ENCODE measurements at regions not wholly inside any gene's neighbourhood (a gene's known extent, or its start where the extent isn't known, plus 50 kb on each side); places are given as distances from the start of the nearest gene placed in this dataset.
"Not testable (repeated sequence)": the region's sequence is repeated elsewhere in the genome, so short reads cannot be mapped to it uniquely, and the experiment has no call there.

GRCh38 chrX:44062840-44063239 lies 89.7 kb upstream of the NDP start:
- CTCF ChIA-PET: no interaction called here
- no peaks in the 10 kb centered on the region for H3K4me1 Mint-ChIP-seq (ENCODE audit: low read depth)
- no peaks in the 10 kb centered on the region for H3K9me3 Mint-ChIP-seq
- intact Hi-C loops (cut with micrococcal nuclease): no loop called here
- DNase-seq: no peak
- no peak overlapping the region for H3K27ac Mint-ChIP-seq
- H3K36me3 Mint-ChIP-seq (ENCODE audit: low read depth): no peaks in the 10 kb centered on the region
- no peaks in the 10 kb centered on the region for H3K27me3 Mint-ChIP-seq (ENCODE audit: low read depth)
- no peak overlapping the region for H3K4me3 Mint-ChIP-seq

- H3K27me3 Mint-ChIP-seq (ENCODE audit: low read depth): no peaks in the 10 kb centered on the region
- H3K9me3 Mint-ChIP-seq: no peaks in the 10 kb centered on the region
- DNase-seq: no peak
- CTCF ChIA-PET: no interaction called here
- no peaks in the 10 kb centered on the region for H3K4me1 Mint-ChIP-seq (ENCODE audit: low read depth)
- intact Hi-C loops (cut with micrococcal nuclease): no loop called here
- H3K4me3 Mint-ChIP-seq: no peak overlapping the region
- no peak overlapping the region for H3K27ac Mint-ChIP-seq
- H3K36me3 Mint-ChIP-seq (ENCODE audit: low read depth): no peaks in the 10 kb centered on the region
These were observed 88.9 kb upstream of the NDP start for GRCh38 chrX:44061968-44062614.

- H3K27me3 Mint-ChIP-seq (ENCODE audit: low read depth): no peaks in the 10 kb centered on the region
- H3K9me3 Mint-ChIP-seq: no peaks in the 10 kb centered on the region
- CTCF ChIA-PET: no interaction called here
- no peak for DNase-seq
- H3K4me3 Mint-ChIP-seq: no peak overlapping the region
- peaks cover 6% of the 10 kb centered on the region for H3K4me1 Mint-ChIP-seq (ENCODE audit: low read depth)
- H3K36me3 Mint-ChIP-seq (ENCODE audit: low read depth): no peaks in the 10 kb centered on the region
- intact Hi-C loops (cut with micrococcal nuclease): no loop called here
- no peak overlapping the region for H3K27ac Mint-ChIP-seq
These were observed 87.0 kb upstream of the NDP start for GRCh38 chrX:44060221-44060620.

GRCh38 chrX:44058339-44058738 lies 85.1 kb upstream of the NDP start:
- H3K36me3 Mint-ChIP-seq (ENCODE audit: low read depth): no peaks in the 10 kb centered on the region
- H3K27me3 Mint-ChIP-seq (ENCODE audit: low read depth): no peaks in the 10 kb centered on the region
- H3K4me3 Mint-ChIP-seq: no peak overlapping the region
- H3K27ac Mint-ChIP-seq: no peak overlapping the region
- H3K4me1 Mint-ChIP-seq (ENCODE audit: low read depth): peaks cover 9% of the 10 kb centered on the region
- H3K9me3 Mint-ChIP-seq: no peaks in the 10 kb centered on the region
- CTCF ChIA-PET: no interaction called here
- intact Hi-C loops (cut with micrococcal nuclease): no loop called here
- DNase-seq: no peak

- no peaks in the 10 kb centered on the region for H3K9me3 Mint-ChIP-seq
- H3K4me3 Mint-ChIP-seq: no peak overlapping the region
- no peak overlapping the region for H3K27ac Mint-ChIP-seq
- H3K36me3 Mint-ChIP-seq (ENCODE audit: low read depth): no peaks in the 10 kb centered on the region
- CTCF ChIA-PET: no interaction called here
- H3K4me1 Mint-ChIP-seq (ENCODE audit: low read depth): peaks cover 9% of the 10 kb centered on the region
- intact Hi-C loops (cut with micrococcal nuclease): no loop called here
- no peaks in the 10 kb centered on the region for H3K27me3 Mint-ChIP-seq (ENCODE audit: low read depth)
- DNase-seq: no peak
These were observed 82.4 kb upstream of the NDP start for GRCh38 chrX:44055638-44056037.

- no peaks in the 10 kb centered on the region for H3K27me3 Mint-ChIP-seq (ENCODE audit: low read depth)
- no peak overlapping the region for H3K4me3 Mint-ChIP-seq
- no peak overlapping the region for H3K27ac Mint-ChIP-seq
- no peak for DNase-seq
- CTCF ChIA-PET: no interaction called here
- intact Hi-C loops (cut with micrococcal nuclease): no loop called here
- peaks cover 9% of the 10 kb centered on the region for H3K4me1 Mint-ChIP-seq (ENCODE audit: low read depth)
- no peaks in the 10 kb centered on the region for H3K9me3 Mint-ChIP-seq
- H3K36me3 Mint-ChIP-seq (ENCODE audit: low read depth): no peaks in the 10 kb centered on the region
These were observed 81.8 kb upstream of the NDP start for GRCh38 chrX:44054863-44055601.

GRCh38 chrX:44045106-44045505 lies 71.9 kb upstream of the NDP start:
- H3K4me3 Mint-ChIP-seq; intact Hi-C loops (cut with micrococcal nuclease); H3K27ac Mint-ChIP-seq; H3K36me3 Mint-ChIP-seq (ENCODE audit: low read depth); H3K9me3 Mint-ChIP-seq; CTCF ChIA-PET; DNase-seq; H3K4me1 Mint-ChIP-seq (ENCODE audit: low read depth); H3K27me3 Mint-ChIP-seq (ENCODE audit: low read depth): not testable (repeated sequence)

- H3K27me3 Mint-ChIP-seq (ENCODE audit: low read depth): no peaks in the 10 kb centered on the region
- H3K4me3 Mint-ChIP-seq: no peak overlapping the region
- DNase-seq: no peak
- H3K4me1 Mint-ChIP-seq (ENCODE audit: low read depth): no peaks in the 10 kb centered on the region
- no peak overlapping the region for H3K27ac Mint-ChIP-seq
- no peaks in the 10 kb centered on the region for H3K36me3 Mint-ChIP-seq (ENCODE audit: low read depth)
- CTCF ChIA-PET: no interaction called here
- intact Hi-C loops (cut with micrococcal nuclease): no loop called here
- H3K9me3 Mint-ChIP-seq: no peaks in the 10 kb centered on the region
These were observed 70.3 kb upstream of the NDP start for GRCh38 chrX:44043496-44043895.

GRCh38 chrX:44042751-44043150 lies 69.6 kb upstream of the NDP start:
- CTCF ChIA-PET: no interaction called here
- DNase-seq: no peak
- Mint-ChIP-seq H3K9me3 (no peaks in the 10 kb centered on the region), H3K4me1 (ENCODE audit: low read depth) (no peaks in the 10 kb centered on the region), H3K36me3 (ENCODE audit: low read depth) (no peaks in the 10 kb centered on the region), H3K4me3 (no peak overlapping the region), H3K27me3 (ENCODE audit: low read depth) (no peaks in the 10 kb centered on the region), H3K27ac (no peak overlapping the region)
- intact Hi-C loops (cut with micrococcal nuclease): no loop called here

- Mint-ChIP-seq H3K36me3 (ENCODE audit: low read depth) (no peaks in the 10 kb centered on the region), H3K4me1 (ENCODE audit: low read depth) (no peaks in the 10 kb centered on the region), H3K4me3 (no peak overlapping the region), H3K27me3 (ENCODE audit: low read depth) (no peaks in the 10 kb centered on the region), H3K9me3 (no peaks in the 10 kb centered on the region), H3K27ac (no peak overlapping the region)
- CTCF ChIA-PET: no interaction called here
- intact Hi-C loops (cut with micrococcal nuclease): no loop called here
- DNase-seq: no peak
These were observed 68.9 kb upstream of the NDP start for GRCh38 chrX:44042116-44042515.

- Mint-ChIP-seq H3K27ac (no peak overlapping the region), H3K4me1 (ENCODE audit: low read depth) (no peaks in the 10 kb centered on the region), H3K36me3 (ENCODE audit: low read depth) (no peaks in the 10 kb centered on the region), H3K27me3 (ENCODE audit: low read depth) (no peaks in the 10 kb centered on the region), H3K9me3 (no peaks in the 10 kb centered on the region), H3K4me3 (no peak overlapping the region)
- intact Hi-C loops (cut with micrococcal nuclease): no loop called here
- CTCF ChIA-PET: interaction anchor here (1.4 kb wide), 1 partner anchor 13 kb away, joined by 3 read pairs; no protein-coding TSS in a partner anchor
- DNase-seq: no peak
These were observed 67.2 kb upstream of the NDP start for GRCh38 chrX:44040406-44040805.

- CTCF ChIA-PET: interaction anchor here (1.4 kb wide), 1 partner anchor 14 kb away, joined by 3 read pairs; no protein-coding TSS in a partner anchor
- intact Hi-C loops (cut with micrococcal nuclease): no loop called here
- Mint-ChIP-seq H3K4me1 (ENCODE audit: low read depth) (no peaks in the 10 kb centered on the region), H3K27ac (no peak overlapping the region), H3K27me3 (ENCODE audit: low read depth) (no peaks in the 10 kb centered on the region), H3K36me3 (ENCODE audit: low read depth) (no peaks in the 10 kb centered on the region), H3K4me3 (no peak overlapping the region), H3K9me3 (no peaks in the 10 kb centered on the region)
- DNase-seq: no peak
These were observed 66.4 kb upstream of the NDP start for GRCh38 chrX:44039556-44039955.

- peaks cover 6% of the 10 kb centered on the region for H3K4me1 Mint-ChIP-seq (ENCODE audit: low read depth)
- no peak overlapping the region for H3K4me3 Mint-ChIP-seq
- no peaks in the 10 kb centered on the region for H3K27me3 Mint-ChIP-seq (ENCODE audit: low read depth)
These were observed 63.1 kb upstream of the NDP start for GRCh38 chrX:44036336-44036735.

More at GRCh38 chrX:44036336-44036735, 63.1 kb upstream of the NDP start:
- Mint-ChIP-seq H3K27ac (no peak overlapping the region), H3K36me3 (ENCODE audit: low read depth) (no peaks in the 10 kb centered on the region), H3K9me3 (no peaks in the 10 kb centered on the region)
- DNase-seq: no peak
- intact Hi-C loops (cut with micrococcal nuclease): no loop called here
- CTCF ChIA-PET: no interaction called here

All from activated naive CD4-positive, alpha-beta T cell treated with anti-CD3 and anti-CD28 coated beads for 36 hours (primary cell).